NCI-H146 treated with DMSO at 0.1 percent for 48 hours (cell line): ENCODE measurements at regions not wholly inside any gene's neighbourhood (a gene's known extent, or its start where the extent isn't known, plus 50 kb on each side); places are given as distances from the start of the nearest gene placed in this dataset.

Experiments used
- DNase-seq: peaks from one replicate; lab custom pipeline; 2025; ENCODE audit not compliant: unreplicated experiment; lab: John Stamatoyannopoulos, UW

GRCh38 chrX:51954592-51954991 is 61.2 kb downstream of the MAGED1 start:
- DNase-seq = no peak

DNA sequence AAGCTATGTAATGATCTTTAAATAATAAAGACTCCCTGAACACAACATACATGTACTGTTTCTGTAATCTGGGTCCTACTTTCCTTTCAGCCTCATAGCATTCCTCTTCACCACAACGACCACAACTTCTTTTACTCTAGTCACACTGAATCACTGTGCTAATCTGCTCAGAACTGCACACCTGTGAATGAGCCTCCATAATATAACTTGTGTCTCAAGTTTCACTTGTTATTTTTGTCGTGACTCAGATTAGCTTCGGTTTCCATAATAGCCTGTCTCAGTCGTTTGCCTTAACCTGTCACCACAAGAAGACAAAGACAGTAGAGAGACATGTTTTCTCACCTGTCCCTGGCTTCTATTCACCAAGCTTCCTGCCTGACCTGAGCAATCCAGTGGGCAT is 61.8 kb downstream of the MAGED1 start:
- DNase-seq = peak; percentile 41

GRCh38 chrX:51956441-51956840 is 63.0 kb downstream of the MAGED1 start:
- no peak for DNase-seq

DNA sequence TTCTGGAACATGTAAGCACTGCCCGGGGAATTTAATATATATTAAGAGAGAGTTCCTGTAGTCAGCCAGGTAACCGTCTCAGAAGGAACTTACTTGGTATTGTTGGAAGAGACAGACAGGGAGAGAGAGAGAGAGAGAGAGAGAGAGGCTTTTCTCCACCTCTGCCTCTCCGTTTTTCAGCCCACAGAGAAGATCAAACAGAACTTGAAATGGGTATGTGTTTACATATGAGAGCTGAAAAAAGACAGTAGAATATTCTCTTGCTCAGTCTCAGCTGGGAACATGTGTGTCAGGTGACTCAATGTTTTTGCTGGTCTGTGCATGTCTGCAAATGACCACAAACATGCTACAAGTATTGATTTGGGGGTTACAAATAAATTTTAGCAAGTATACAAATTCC is 81.9 kb downstream of the MAGED1 start:
- no peak for DNase-seq

- DNase-seq = peak; percentile 29
Observed at GRCh38 chrX:51975811-51976210, 82.4 kb downstream of the MAGED1 start.

GRCh38 chrX:51976503-51976902 is 83.1 kb downstream of the MAGED1 start:
- peak; percentile 66 for DNase-seq
